Immature natural killer cell (primary cell): ENCODE measurements at regions not wholly inside any gene's neighbourhood (a gene's known extent, or its start where the extent isn't known, plus 50 kb on each side); places are given as distances from the start of the nearest gene placed in this dataset.

ENCODE experiments used
- DNase-seq, 3 donors: peaks; one replicate each; pipeline ENCODE4 v3.0.0; 2022; ENCODE audit warnings: mixed read lengths in 1 of 3
- H3K27ac Mint-ChIP-seq, 6 donors: one replicate each; pipeline ENCODE4 v1.8.0; 2020; ENCODE audit warnings: mixed read lengths in 6 of 6, mild to moderate bottlenecking in 5 of 6, inconsistent platforms in 4 of 6, moderate library complexity in 3 of 6
- H3K27me3 Mint-ChIP-seq, 3 donors: one replicate each; pipeline ENCODE4 v1.8.0; 2020 to 2021; ENCODE audit warnings: low read depth in 3 of 3, mild to moderate bottlenecking in 3 of 3, mixed read lengths in 3 of 3, moderate library complexity in 3 of 3, inconsistent platforms in 1 of 3
- H3K36me3 Mint-ChIP-seq, 3 donors: one replicate each; pipeline ENCODE4 v1.8.0; 2020; ENCODE audit warnings: mixed read lengths in 3 of 3, inconsistent platforms in 2 of 3, mild to moderate bottlenecking in 2 of 3
- H3K4me1 Mint-ChIP-seq, 2 donors: one replicate each; pipeline ENCODE4 v1.8.0; 2020; ENCODE audit warnings: inconsistent platforms in 2 of 2, mild to moderate bottlenecking in 2 of 2, mixed read lengths in 2 of 2, moderate library complexity in 1 of 2
- H3K4me3 Mint-ChIP-seq, 5 donors: one replicate each; pipeline ENCODE4 v1.8.0; 2020; ENCODE audit warnings: mild to moderate bottlenecking in 5 of 5, mixed read lengths in 5 of 5, inconsistent platforms in 3 of 5, moderate library complexity in 3 of 5
- H3K9me3 Mint-ChIP-seq, 6 donors: one replicate each; pipeline ENCODE4 v1.8.0; 2020; ENCODE audit warnings: mild to moderate bottlenecking in 6 of 6, mixed read lengths in 6 of 6, inconsistent platforms in 4 of 6, moderate library complexity in 3 of 6

DNA sequence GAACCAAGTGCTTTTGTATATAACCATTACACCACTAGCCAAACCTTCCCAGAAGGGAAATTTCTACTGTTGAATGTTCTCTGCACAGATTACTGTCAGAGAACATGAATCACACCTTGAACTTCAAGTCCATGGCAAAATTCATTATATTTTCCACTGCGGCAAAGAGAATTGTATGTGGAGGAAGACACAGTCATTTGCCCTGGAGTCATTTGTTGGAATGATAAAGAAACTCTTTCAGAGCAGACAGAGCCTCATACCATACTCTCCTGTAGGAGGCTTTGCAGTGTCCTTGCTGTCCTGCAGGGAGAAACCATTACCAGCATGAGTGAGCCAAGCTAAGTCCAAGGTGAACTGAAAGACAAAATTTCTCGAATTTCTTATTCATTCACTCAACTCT lies 369.0 kb downstream of the ARHGEF28 start:
- no peaks in the 10 kb centered on the region for H3K36me3 Mint-ChIP-seq
- peaks cover 0 to 5% (median 0%) of the 10 kb centered on the region in 6 donors for H3K9me3 Mint-ChIP-seq
- no peak overlapping the region for H3K4me3 Mint-ChIP-seq
- DNase-seq = no peak
- no peaks in the 10 kb centered on the region for H3K4me1 Mint-ChIP-seq
- peaks cover 5 to 19% (median 6%) of the 10 kb centered on the region in 3 donors for H3K27me3 Mint-ChIP-seq
- no peak overlapping the region for H3K27ac Mint-ChIP-seq
